ENCODE measurements at regions not wholly inside any gene's neighbourhood (a gene's known extent, or its start where the extent isn't known, plus 50 kb on each side); places are given as distances from the start of the nearest gene placed in this dataset.

DNA sequence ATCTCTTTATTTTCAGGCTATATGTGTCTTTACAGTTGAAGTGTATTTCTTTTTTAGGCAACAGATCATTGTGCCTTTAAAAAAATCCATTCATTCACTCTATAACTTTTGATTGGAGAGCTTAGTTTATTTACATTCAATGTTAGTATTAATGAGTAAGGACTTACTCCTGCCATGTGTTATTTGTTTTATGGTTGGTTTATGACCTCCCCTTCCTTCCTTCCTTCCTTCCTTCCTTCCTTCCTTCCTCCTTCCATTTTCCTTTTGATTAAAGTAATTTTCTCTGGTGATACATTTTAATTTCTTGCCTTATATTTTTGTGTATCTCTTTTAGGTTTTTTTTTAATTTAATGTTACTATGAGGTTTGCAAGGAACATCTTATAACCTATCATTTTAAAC, 1005.3 kb upstream of the EPHA7 start:
- H3K36me3 ChIP-seq, result no peaks in the 10 kb centered on the region
- TF ChIP-seq CTCF (IDR thresholded peaks at IDR 0.05) (no peak), POLR2A (IDR thresholded peaks at IDR 0.05) (no peak)
- no peak overlapping the region for H3K27ac ChIP-seq
- no peaks in the 10 kb centered on the region for H3K9me3 ChIP-seq
- no peak for DNase-seq
- intact Hi-C loops (cut with DNase I; ENCODE audit: low total_unique reads), result no loop called here
- no peaks in the 10 kb centered on the region for H3K4me1 ChIP-seq
- no peaks in the 10 kb centered on the region for H3K27me3 ChIP-seq
- no peak overlapping the region for H3K4me3 ChIP-seq

- TF ChIP-seq CTCF (IDR thresholded peaks at IDR 0.05) (no peak), POLR2A (IDR thresholded peaks at IDR 0.05) (no peak)
- Histone ChIP-seq H3K36me3 (no peaks in the 10 kb centered on the region), H3K27ac (no peak overlapping the region), H3K4me3 (no peak overlapping the region), H3K9me3 (no peaks in the 10 kb centered on the region), H3K27me3 (no peaks in the 10 kb centered on the region), H3K4me1 (no peaks in the 10 kb centered on the region)
- intact Hi-C loops (cut with DNase I; ENCODE audit: low total_unique reads), result no loop called here
- DNase-seq, result no peak
Observed at GRCh38 chr6:94417363-94417762, 998.0 kb upstream of the EPHA7 start.

DNA sequence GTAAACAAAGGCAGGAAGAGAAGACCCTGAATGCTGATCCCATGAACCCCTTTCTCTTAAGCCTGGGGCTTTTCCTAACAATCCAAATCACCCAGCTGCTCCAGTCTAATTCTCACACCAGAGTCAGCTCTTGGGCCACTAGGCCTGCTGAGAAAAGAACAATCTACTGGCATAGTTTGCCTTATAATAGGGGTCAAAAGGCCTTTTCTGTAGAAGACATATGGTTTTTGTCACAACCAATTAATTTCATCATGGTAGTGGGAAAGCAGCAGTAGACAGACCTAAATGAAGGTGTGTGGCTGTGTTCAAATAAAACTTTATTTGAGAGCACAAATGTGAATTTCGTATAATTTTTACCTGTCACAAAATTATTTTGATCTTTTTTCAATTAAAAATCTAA, 994.7 kb upstream of the EPHA7 start:
- DNase-seq, result no peak

GRCh38 chr6:94401311-94401710, 982.0 kb upstream of the EPHA7 start:
- Histone ChIP-seq H3K9me3 (no peaks in the 10 kb centered on the region), H3K4me3 (no peak overlapping the region), H3K36me3 (no peaks in the 10 kb centered on the region), H3K27me3 (no peaks in the 10 kb centered on the region), H3K4me1 (no peaks in the 10 kb centered on the region), H3K27ac (no peak overlapping the region)
- DNase-seq, result no peak
- intact Hi-C loops (cut with DNase I; ENCODE audit: low total_unique reads), result no loop called here
- TF ChIP-seq POLR2A (IDR thresholded peaks at IDR 0.05) (no peak), CTCF (IDR thresholded peaks at IDR 0.05) (no peak)

More for the DNA sequence above, 994.7 kb upstream of the EPHA7 start:
- Histone ChIP-seq H3K27me3 (no peaks in the 10 kb centered on the region), H3K27ac (no peak overlapping the region), H3K36me3 (no peaks in the 10 kb centered on the region), H3K4me3 (no peak overlapping the region), H3K4me1 (no peaks in the 10 kb centered on the region), H3K9me3 (no peaks in the 10 kb centered on the region)
- TF ChIP-seq CTCF (IDR thresholded peaks at IDR 0.05) (no peak), POLR2A (IDR thresholded peaks at IDR 0.05) (no peak)
- intact Hi-C loops (cut with DNase I; ENCODE audit: low total_unique reads), result no loop called here

DNA sequence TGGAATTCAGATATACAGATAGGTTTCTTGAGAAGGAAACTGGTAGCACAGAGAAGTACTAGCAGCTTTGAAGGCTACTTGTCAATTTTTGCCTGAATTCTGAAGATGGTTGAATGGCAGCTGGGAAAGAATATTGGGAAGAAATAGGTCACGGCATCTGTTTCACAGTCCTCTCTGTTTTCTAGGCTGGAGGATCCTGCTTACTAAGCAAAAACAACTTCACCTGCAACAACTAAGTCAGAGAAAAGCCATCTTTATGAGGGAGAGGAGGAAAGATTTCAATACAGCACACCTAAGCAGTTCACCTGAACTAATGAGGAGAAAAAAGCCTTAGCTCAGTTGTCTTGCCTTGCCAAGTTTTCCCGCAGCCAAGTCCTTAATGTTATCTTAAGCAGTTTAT, 975.5 kb upstream of the EPHA7 start:
- Histone ChIP-seq H3K27ac (no peak overlapping the region), H3K9me3 (no peaks in the 10 kb centered on the region), H3K36me3 (no peaks in the 10 kb centered on the region), H3K4me1 (no peaks in the 10 kb centered on the region), H3K4me3 (no peak overlapping the region), H3K27me3 (no peaks in the 10 kb centered on the region)
- TF ChIP-seq POLR2A (IDR thresholded peaks at IDR 0.05) (no peak), CTCF (IDR thresholded peaks at IDR 0.05) (no peak)
- DNase-seq, result no peak
- intact Hi-C loops (cut with DNase I; ENCODE audit: low total_unique reads), result no loop called here
